Small intestine (tissue), 7 donors: ENCODE measurements at regions not wholly inside any gene's neighbourhood (a gene's known extent, or its start where the extent isn't known, plus 50 kb on each side); places are given as distances from the start of the nearest gene placed in this dataset.

Experiments used
- DNase-seq, 2 donors: peaks; one replicate each; pipeline versions ENCODE4 v3.0.0 to v3.0.0-alpha.2; 2013
- FAIRE-seq: peaks from 2 replicates; lab custom pipeline; 2012; peaks lifted over from hg19 to GRCh38; lab: Jason Lieb, UNC
- H3K27ac ChIP-seq, 3 donors: one replicate each; pipeline ENCODE4 v1.5.1; 2013; ENCODE audit warnings: low read length in 2 of 3, mild to moderate bottlenecking in 2 of 3, control low read depth in 1 of 3, inconsistent platforms in 1 of 3, low read depth in 1 of 3, moderate library complexity in 1 of 3
- H3K27me3 ChIP-seq, 3 donors: one replicate each; pipeline ENCODE4 v1.6.1; 2013; ENCODE audit warnings: low read length in 3 of 3, inconsistent platforms in 1 of 3; ENCODE audit not compliant: control insufficient read depth in 3 of 3, insufficient read depth in 3 of 3
- H3K36me3 ChIP-seq, 3 donors: one replicate each; pipeline ENCODE4 v1.6.1; 2013; ENCODE audit warnings: low read length in 3 of 3, inconsistent platforms in 1 of 3, low read depth in 1 of 3, mild to moderate bottlenecking in 1 of 3, moderate library complexity in 1 of 3; ENCODE audit not compliant: control insufficient read depth in 3 of 3, insufficient read depth in 2 of 3
- H3K4me1 ChIP-seq, 3 donors: one replicate each; pipeline ENCODE4 v1.6.1; 2013; ENCODE audit warnings: low read length in 2 of 3, inconsistent platforms in 1 of 3, low read depth in 1 of 3, mild to moderate bottlenecking in 1 of 3, moderate library complexity in 1 of 3; ENCODE audit not compliant: control insufficient read depth in 3 of 3, insufficient read depth in 2 of 3
- H3K4me3 ChIP-seq, 3 donors: one replicate each; pipeline ENCODE4 v1.5.1; 2013; ENCODE audit warnings: low read length in 3 of 3, control low read depth in 1 of 3, inconsistent platforms in 1 of 3, low read depth in 1 of 3, mild to moderate bottlenecking in 1 of 3, moderate library complexity in 1 of 3
- H3K9me3 ChIP-seq, 2 donors: one replicate each; pipeline ENCODE4 v1.6.1; 2013; ENCODE audit warnings: low read depth in 1 of 2, low read length in 1 of 2; ENCODE audit not compliant: control insufficient read depth in 2 of 2, insufficient read depth in 1 of 2
- WGBS, 3 donors: extraction: QIAGEN DNeasy Blood & Tissue Kit; methylation state at CpG; one replicate each; pipeline ENCODE4 v1.1.7; 2013; 5-methylcytosine and 5-hydroxymethylcytosine counted together
- donor health status: healthy with polysubstance abuse.
- donor health status: control.
- donor health status: control.
- donor health status: Bipolar disorder and iron deficiency.
- donor health status: healthy.

- Histone ChIP-seq H3K27ac (no peak overlapping the region), H3K9me3 (no peaks in the 10 kb centered on the region), H3K4me3 (no peak overlapping the region), H3K36me3 (no peaks in the 10 kb centered on the region), H3K27me3 (no peaks in the 10 kb centered on the region), H3K4me1 (no peaks in the 10 kb centered on the region)
- 41 to 66% (median 56%) methylated on average over 6 of the region's 6 CpGs for WGBS, 3 donors
- FAIRE-seq (no peak), DNase-seq (no peak)
Observed at GRCh38 chr16:9177861-9178260, 86.4 kb downstream of the HAPSTR1 start.

- Histone ChIP-seq H3K4me1 (no peaks in the 10 kb centered on the region), H3K27ac (no peak overlapping the region), H3K27me3 (no peaks in the 10 kb centered on the region), H3K9me3 (no peaks in the 10 kb centered on the region), H3K4me3 (no peak overlapping the region), H3K36me3 (no peaks in the 10 kb centered on the region)
- no peak for FAIRE-seq
- DNase-seq, result no peak
- WGBS, 3 donors, result 82 to 87% (median 85%) methylated on average over 29 of the region's 29 CpGs
Observed at GRCh38 chr16:9183682-9184353, 92.4 kb downstream of the HAPSTR1 start.

GRCh38 chr16:9184354-9184690, 92.9 kb downstream of the HAPSTR1 start:
- WGBS, 3 donors, result 83 to 89% (median 87%) methylated on average over 25 to 33 of the region's 33 CpGs

GRCh38 chr16:9185381-9185780, 93.9 kb downstream of the HAPSTR1 start:
- H3K4me1 ChIP-seq, result no peaks in the 10 kb centered on the region
- H3K27me3 ChIP-seq, result no peaks in the 10 kb centered on the region
- H3K36me3 ChIP-seq, result no peaks in the 10 kb centered on the region
- H3K4me3 ChIP-seq, result no peak overlapping the region
- 61 to 82% (median 76%) methylated on average over 2 of the region's 2 CpGs for WGBS, 3 donors
- no peak overlapping the region for H3K27ac ChIP-seq
- DNase-seq, result no peak
- FAIRE-seq, result no peak
- H3K9me3 ChIP-seq, result no peaks in the 10 kb centered on the region

More at GRCh38 chr16:9184354-9184690, 92.9 kb downstream of the HAPSTR1 start:
- no peak overlapping the region for H3K4me3 ChIP-seq
- H3K27ac ChIP-seq, result no peak overlapping the region
- H3K4me1 ChIP-seq, result no peaks in the 10 kb centered on the region
- no peaks in the 10 kb centered on the region for H3K9me3 ChIP-seq
- no peaks in the 10 kb centered on the region for H3K36me3 ChIP-seq
- no peak for DNase-seq
- no peaks in the 10 kb centered on the region for H3K27me3 ChIP-seq
- FAIRE-seq, result no peak

GRCh38 chr16:9186061-9186460, 94.6 kb downstream of the HAPSTR1 start:
- DNase-seq (no peak), FAIRE-seq (no peak)
- no peak overlapping the region for H3K27ac ChIP-seq
- H3K4me3 ChIP-seq, result no peak overlapping the region
- no peaks in the 10 kb centered on the region for H3K27me3 ChIP-seq
- H3K36me3 ChIP-seq, result no peaks in the 10 kb centered on the region
- no peaks in the 10 kb centered on the region for H3K4me1 ChIP-seq
- no peaks in the 10 kb centered on the region for H3K9me3 ChIP-seq
- 48 to 60% (median 56%) methylated on average over 3 of the region's 3 CpGs for WGBS, 3 donors

- H3K27ac ChIP-seq, result no peak overlapping the region
- no peak for FAIRE-seq
- no peak overlapping the region for H3K4me3 ChIP-seq
- no peaks in the 10 kb centered on the region for H3K4me1 ChIP-seq
- H3K9me3 ChIP-seq, result no peaks in the 10 kb centered on the region
- no peaks in the 10 kb centered on the region for H3K36me3 ChIP-seq
- no peak for DNase-seq
- H3K27me3 ChIP-seq, result no peaks in the 10 kb centered on the region
- WGBS, 3 donors, result 82 to 85% (median 82%) methylated on average over 3 of the region's 3 CpGs
Observed at GRCh38 chr16:9188721-9189120, 97.3 kb downstream of the HAPSTR1 start.

GRCh38 chr16:9191274-9191850, 99.9 kb downstream of the HAPSTR1 start:
- no peaks in the 10 kb centered on the region for H3K4me1 ChIP-seq
- no peak overlapping the region for H3K27ac ChIP-seq
- no peaks in the 10 kb centered on the region for H3K9me3 ChIP-seq
- no peak for DNase-seq
- H3K27me3 ChIP-seq, result no peaks in the 10 kb centered on the region
- H3K36me3 ChIP-seq, result no peaks in the 10 kb centered on the region
- H3K4me3 ChIP-seq, result no peak overlapping the region
- FAIRE-seq, result no peak

GRCh38 chr16:9192746-9193145, 101.3 kb downstream of the HAPSTR1 start:
- H3K27me3 ChIP-seq, result no peaks in the 10 kb centered on the region
- H3K27ac ChIP-seq, result no peak overlapping the region
- no peak for DNase-seq
- H3K4me3 ChIP-seq, result no peak overlapping the region
- no peaks in the 10 kb centered on the region for H3K4me1 ChIP-seq
- WGBS, 3 donors, result 74 to 80% (median 77%) methylated on average over 4 of the region's 4 CpGs
- H3K36me3 ChIP-seq, result no peaks in the 10 kb centered on the region
- H3K9me3 ChIP-seq, result no peaks in the 10 kb centered on the region
- FAIRE-seq, result no peak

GRCh38 chr16:9195287-9195686, 103.8 kb downstream of the HAPSTR1 start:
- Histone ChIP-seq H3K36me3 (no peaks in the 10 kb centered on the region), H3K9me3 (no peaks in the 10 kb centered on the region), H3K27me3 (no peaks in the 10 kb centered on the region), H3K27ac (no peak overlapping the region), H3K4me3 (no peak overlapping the region), H3K4me1 (no peaks in the 10 kb centered on the region)
- WGBS, 3 donors, result 70 to 77% (median 74%) methylated on average over 6 of the region's 6 CpGs
- DNase-seq (no peak), FAIRE-seq (no peak)
